ENCODE measurements at regions not wholly inside any gene's neighbourhood (a gene's known extent, or its start where the extent isn't known, plus 50 kb on each side); places are given as distances from the start of the nearest gene placed in this dataset.
A peak's percentile ranks its signal among the peaks of the same experiment; 100 is the strongest.

- Histone ChIP-seq H3K9me3 (ENCODE audit: insufficient read depth in 2 of 2, low read depth in 1 of 2, low read length in 1 of 2) (no peaks in the 10 kb centered on the region; a peak in 1 of 4 replicates), H3K79me2 (ENCODE audit: control insufficient read depth in 1 of 2, insufficient read depth in 2 of 2, low read length in 2 of 2) (no peaks in the 10 kb centered on the region), H2AFZ (ENCODE audit: low read length) (no peak overlapping the region), H3K23ac (ENCODE audit: insufficient read length) (no peak overlapping the region), H3K4me1 (replicated peaks in 1 of 4; ENCODE audit: control insufficient read depth in 3 of 4, insufficient read depth in 4 of 4, low read length in 3 of 4) (peaks cover 6 to 20% (median 10%) of the 10 kb centered on the region in 4 experiments), H3K18ac (ENCODE audit: extremely low read depth, low read length) (no peak overlapping the region), H2BK120ac (replicated peaks; ENCODE audit: low read depth, low read length) (peak overlapping the region; percentile 55), H3K4me3 (ENCODE audit: extremely low read depth in 1 of 4, insufficient read depth in 2 of 4, low read depth in 3 of 4, low read length in 4 of 4) (no peak overlapping the region), H3K4me2 (ENCODE audit: insufficient read depth in 1 of 2, low read depth in 2 of 2, low read length in 2 of 2) (no peak overlapping the region), H2BK15ac (ENCODE audit: low read length) (no peak overlapping the region), H4K8ac (ENCODE audit: extremely low read depth, insufficient read depth, low read length) (no peak overlapping the region), H2BK20ac (ENCODE audit: low read length) (peak overlapping the region; percentile 81; the same call in 1 of the 2 replicates), H3K9ac (replicated peaks in 1 of 4; ENCODE audit: extremely low read depth in 1 of 4, low read depth in 3 of 4, low read length in 3 of 4) (no peak overlapping the region), H3K14ac (ENCODE audit: insufficient read length) (no peak overlapping the region), H3K23me2 (ENCODE audit: low read depth, low read length) (peaks cover 7% of the 10 kb centered on the region; the same call in 1 of the 2 replicates), H3K27ac (ENCODE audit: low read depth, low read length) (no peak overlapping the region), H2BK5ac (ENCODE audit: low read depth, low read length) (no peak overlapping the region; the same call in 1 of the 2 replicates), H2AK5ac (ENCODE audit: low read depth, low read length) (peak overlapping the region; percentile 72; the same call in 1 of the 2 replicates), H2BK12ac (ENCODE audit: low read depth, low read length) (no peak overlapping the region; the same call in 1 of the 2 replicates), H4K20me1 (replicated peaks in 1 of 2; ENCODE audit: control insufficient read depth in 1 of 2, insufficient read depth in 2 of 2, low read length in 2 of 2) (no peaks in the 10 kb centered on the region), H4K91ac (replicated peaks; ENCODE audit: insufficient read length, low read length) (peak overlapping the region; percentile 35), H3K27me3 (replicated peaks in 1 of 4; ENCODE audit: control insufficient read depth in 3 of 4, extremely low read depth in 1 of 4, insufficient read depth in 3 of 4, low read length in 3 of 4) (no peaks in the 10 kb centered on the region), H3K79me1 (ENCODE audit: low read depth, low read length) (no peaks in the 10 kb centered on the region), H3K4ac (replicated peaks; ENCODE audit: insufficient read length, low read depth, low read length) (peak overlapping the region; percentile 36), H3K36me3 (ENCODE audit: control insufficient read depth in 2 of 4, insufficient read depth in 4 of 4, low read length in 3 of 4) (no peaks in the 10 kb centered on the region), H4K5ac (ENCODE audit: insufficient read length, low read depth, low read length) (no peak overlapping the region), H3K56ac (replicated peaks; ENCODE audit: insufficient read length, low read depth, low read length) (no peak overlapping the region)
- DNase-seq (ENCODE audit: low read depth in 1 of 2, low spot score in 2 of 2) (no peak), FAIRE-seq (no peak)
- TF ChIP-seq SP4 (IDR thresholded peaks at IDR 0.05; ENCODE audit: low read length) = no peak
- peak; percentile 53; the same call in 1 of the 2 replicates for TF ChIP-seq KDM1A (IDR thresholded peaks at IDR 0.05; ENCODE audit: borderline replicate concordance, low read length)
- TF ChIP-seq EP300 (IDR thresholded peaks at IDR 0.05; ENCODE audit: borderline replicate concordance in 1 of 2, low read depth in 2 of 2, low read length in 2 of 2) = no peak
- ChIA-PET CTCF (ENCODE audit: partially characterized antibody) (interaction anchor here (0.7 to 2.3 kb wide), 17 partner anchors 8 to 212 kb away, joined by 3 to 8 read pairs (median 3); no protein-coding TSS in a partner anchor), POLR2A (ENCODE audit: partially characterized antibody) (interaction anchor here (0.9 kb wide), 1 partner anchor 19 kb away, joined by 3 read pairs; no protein-coding TSS in a partner anchor)
- WGBS, 2 experiments (ENCODE audit: extremely low coverage in 1 of 2, insufficient coverage in 1 of 2, insufficient read length in 1 of 2, insufficient replicate concordance in 2 of 2, low coverage in 1 of 2, low lambda C conversion rate in 2 of 2, missing lambda C conversion rate in 1 of 2) = 79% methylated on average over 6 of the region's 6 CpGs; no CpG with 5 or more reads in 1 of the 2 experiments
These were observed 173.7 kb downstream of the MN1 start for GRCh38 chr22:27627901-27628300.

All from H1 (cell line).